Large intestine (tissue), 3 donors: ENCODE measurements at regions not wholly inside any gene's neighbourhood (a gene's known extent, or its start where the extent isn't known, plus 50 kb on each side); places are given as distances from the start of the nearest gene placed in this dataset.
"Not testable (repeated sequence)": the region's sequence is repeated elsewhere in the genome, so short reads cannot be mapped to it uniquely, and the experiment has no call there.

Experiments used
- DNase-seq, 2 donors: peaks; one replicate each; pipeline versions ENCODE4 v3.0.0 to v3.0.0-alpha.2; 2013
- H3K27ac ChIP-seq: one replicate; pipeline ENCODE4 v1.5.1; 2013; ENCODE audit warnings: low read length
- H3K27me3 ChIP-seq: 2 replicates; pipeline ENCODE4 v1.6.1; 2013; ENCODE audit warnings: low read length; ENCODE audit not compliant: control insufficient read depth, insufficient read depth
- H3K36me3 ChIP-seq: 2 replicates; pipeline ENCODE4 v1.6.1; 2013; ENCODE audit warnings: low read length; ENCODE audit not compliant: control insufficient read depth, insufficient read depth
- H3K4me1 ChIP-seq: one replicate; pipeline ENCODE4 v1.6.1; 2013; ENCODE audit warnings: low read length; ENCODE audit not compliant: control insufficient read depth, insufficient read depth
- H3K4me3 ChIP-seq: one replicate; pipeline ENCODE4 v1.5.1; 2013; ENCODE audit warnings: low read length
- H3K9me3 ChIP-seq: one replicate; pipeline ENCODE4 v1.6.1; 2013; ENCODE audit warnings: mild to moderate bottlenecking, low read depth, low read length, moderate library complexity; ENCODE audit not compliant: control insufficient read depth
- WGBS: methylation state at CpG from one replicate; pipeline ENCODE4 v1.1.5; 2013; ENCODE audit warnings: low lambda C conversion rate; ENCODE audit not compliant: insufficient coverage; 5-methylcytosine and 5-hydroxymethylcytosine counted together

DNA sequence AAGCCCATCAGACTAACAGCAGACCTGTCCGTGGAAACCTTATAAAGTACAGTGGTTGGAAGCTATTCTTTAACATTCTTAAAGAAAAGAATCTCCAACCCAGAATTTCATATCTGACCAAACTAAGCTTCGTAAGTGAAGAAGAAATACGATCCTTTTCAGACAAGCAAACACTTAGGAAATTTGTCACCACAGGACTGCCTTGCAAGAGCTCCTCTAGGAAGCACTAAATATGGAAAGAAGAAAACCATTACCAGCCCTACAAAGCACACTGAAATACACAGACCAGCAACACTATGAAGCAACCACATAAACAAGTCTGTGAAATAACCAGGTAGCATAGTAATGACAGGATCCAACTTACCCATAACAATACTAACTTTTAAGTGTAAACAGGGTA is 177.7 kb upstream of the PRSS1 start:
- no peaks in the 10 kb centered on the region for H3K36me3 ChIP-seq
- no peaks in the 10 kb centered on the region for H3K4me1 ChIP-seq
- peaks cover 6% of the 10 kb centered on the region for H3K27me3 ChIP-seq
- no peak overlapping the region for H3K27ac ChIP-seq
- H3K9me3 ChIP-seq = no peaks in the 10 kb centered on the region
- H3K4me3 ChIP-seq = no peak overlapping the region
- no peak for DNase-seq
- WGBS = 77% methylated on average over 2 of the region's 3 CpGs

DNA sequence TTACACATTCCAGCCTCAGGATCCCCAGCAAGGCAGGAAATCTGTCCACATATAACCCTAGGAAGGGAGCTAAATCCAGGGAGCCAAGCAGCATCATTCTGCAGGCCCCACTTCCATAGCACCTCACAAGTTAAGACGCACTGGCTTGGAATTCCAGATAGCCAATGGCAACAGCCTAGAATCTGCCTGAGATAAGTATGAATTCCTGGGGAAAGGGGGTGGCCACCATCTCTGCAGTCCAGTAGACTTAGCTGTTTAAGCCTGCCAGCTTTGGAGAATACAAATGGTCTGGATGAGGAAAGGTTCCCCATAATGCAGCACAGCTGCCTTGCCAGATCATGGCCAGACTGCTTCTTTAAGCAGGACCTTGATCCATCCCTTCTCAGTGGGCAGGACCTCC is 179.4 kb upstream of the PRSS1 start:
- no peak overlapping the region for H3K27ac ChIP-seq
- no peaks in the 10 kb centered on the region for H3K9me3 ChIP-seq
- H3K36me3 ChIP-seq = no peaks in the 10 kb centered on the region
- no peaks in the 10 kb centered on the region for H3K4me1 ChIP-seq
- H3K27me3 ChIP-seq = peaks cover 6% of the 10 kb centered on the region
- DNase-seq = no peak
- no CpG with 5 or more reads among the region's 1 CpG for WGBS
- no peak overlapping the region for H3K4me3 ChIP-seq

DNA sequence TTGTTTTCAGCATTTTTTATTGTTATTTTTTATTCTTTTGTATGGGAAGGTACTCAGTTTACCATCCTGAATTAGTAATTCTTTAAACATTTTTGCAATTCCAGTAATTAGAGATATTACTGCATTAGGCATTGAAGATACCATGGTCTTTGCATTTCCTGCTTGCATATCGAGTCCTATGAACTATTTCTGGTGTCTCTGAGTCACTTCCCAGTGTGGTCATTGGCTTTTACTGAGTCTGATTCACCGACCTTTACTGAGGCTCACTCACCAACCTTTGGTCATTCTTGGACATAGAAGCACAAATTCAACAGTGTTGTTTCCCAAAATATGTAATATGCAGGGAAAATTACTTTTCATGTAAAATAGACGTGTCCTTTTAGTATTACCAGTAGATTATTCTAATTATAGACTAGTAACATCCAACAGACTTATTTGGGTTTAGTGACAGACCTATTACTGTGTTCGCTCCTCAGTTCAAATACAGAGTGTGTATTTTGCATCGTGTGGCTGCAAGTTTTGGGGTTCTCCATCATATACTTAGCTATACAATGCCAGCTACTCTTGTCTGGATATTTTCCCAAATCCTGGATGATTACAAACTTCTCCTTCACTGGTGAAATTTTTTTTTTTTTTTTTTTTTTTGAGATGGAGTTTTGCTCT is 180.7 kb upstream of the PRSS1 start:
- H3K36me3 ChIP-seq = no peaks in the 10 kb centered on the region
- no peak overlapping the region for H3K27ac ChIP-seq
- peaks cover 6% of the 10 kb centered on the region for H3K27me3 ChIP-seq
- H3K4me1 ChIP-seq = no peaks in the 10 kb centered on the region
- H3K9me3 ChIP-seq = no peaks in the 10 kb centered on the region
- 100% methylated on average over 1 of the region's 5 CpGs for WGBS
- H3K4me3 ChIP-seq = no peak overlapping the region
- no peak for DNase-seq

DNA sequence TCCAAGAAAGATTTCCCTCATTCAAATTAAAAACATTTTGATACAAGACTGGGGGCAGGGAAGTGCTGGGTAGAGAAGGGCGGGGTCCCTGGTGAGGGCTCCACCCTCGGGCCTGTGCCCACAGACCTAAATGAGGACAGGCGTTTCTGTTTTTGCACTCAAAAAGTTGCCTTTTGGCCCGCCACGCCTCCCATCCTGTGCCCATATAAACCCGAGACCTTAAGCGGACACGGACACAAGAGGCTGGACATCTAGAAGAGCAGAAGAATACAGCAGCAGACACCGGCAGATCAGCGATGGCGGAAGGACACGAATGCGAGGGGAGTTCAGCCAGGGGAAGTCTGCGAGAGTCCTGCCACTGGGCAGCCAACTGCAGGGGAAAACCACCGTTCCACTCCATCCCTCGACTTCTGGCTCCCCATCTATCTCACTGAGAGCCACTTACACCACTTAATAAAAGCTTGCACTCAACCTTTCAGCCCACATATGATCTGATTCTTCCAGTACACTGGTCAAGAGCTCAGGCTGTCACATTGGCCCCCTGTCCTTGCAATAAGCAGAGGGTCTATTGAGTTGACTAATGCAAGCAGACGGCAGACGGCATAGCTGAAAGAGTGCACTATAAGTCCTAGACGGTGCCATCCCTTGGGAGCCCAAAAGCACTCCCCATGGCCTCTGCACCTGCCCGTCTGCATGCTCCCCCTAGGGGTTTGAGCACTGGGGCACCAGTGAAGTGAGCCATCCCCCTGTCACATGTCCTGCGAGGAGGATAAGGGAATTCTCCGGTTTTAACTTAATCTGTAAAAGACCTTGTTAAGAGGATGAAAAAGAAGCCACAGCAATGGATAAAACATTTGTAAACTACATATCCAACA is 181.8 kb upstream of the PRSS1 start:
- peaks cover 6% of the 10 kb centered on the region for H3K27me3 ChIP-seq
- H3K36me3 ChIP-seq = no peaks in the 10 kb centered on the region
- no peaks in the 10 kb centered on the region for H3K9me3 ChIP-seq
- H3K27ac ChIP-seq = no peak overlapping the region
- H3K4me1 ChIP-seq = no peaks in the 10 kb centered on the region
- no peak overlapping the region for H3K4me3 ChIP-seq
- WGBS = no CpG with 5 or more reads among the region's 22 CpGs
- no peak for DNase-seq

DNA sequence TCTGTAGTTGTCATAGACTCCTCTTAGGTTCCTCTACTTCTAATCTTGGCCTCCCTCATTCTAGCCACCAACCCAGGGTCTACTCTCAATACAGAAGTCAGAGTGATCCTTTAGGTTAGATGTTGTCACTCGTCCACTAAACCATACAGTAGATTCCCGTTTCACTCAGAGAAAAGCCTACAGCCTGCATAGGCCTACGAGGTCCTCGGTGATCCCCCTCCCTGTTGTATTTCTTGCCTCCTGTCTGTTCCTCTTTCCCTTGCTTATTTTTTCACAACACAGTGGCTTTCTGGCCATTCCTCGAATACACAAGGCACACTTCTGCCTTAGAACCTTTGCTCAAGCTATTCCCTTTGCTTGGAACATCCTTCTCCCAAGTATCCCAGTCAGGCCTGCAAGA is 183.0 kb upstream of the PRSS1 start:
- peaks cover 6% of the 10 kb centered on the region for H3K27me3 ChIP-seq
- H3K4me1 ChIP-seq = no peaks in the 10 kb centered on the region
- H3K4me3 ChIP-seq = no peak overlapping the region
- WGBS = no CpG with 5 or more reads among the region's 5 CpGs
- H3K9me3 ChIP-seq = no peaks in the 10 kb centered on the region
- no peaks in the 10 kb centered on the region for H3K36me3 ChIP-seq
- H3K27ac ChIP-seq = no peak overlapping the region
- DNase-seq = no peak

DNA sequence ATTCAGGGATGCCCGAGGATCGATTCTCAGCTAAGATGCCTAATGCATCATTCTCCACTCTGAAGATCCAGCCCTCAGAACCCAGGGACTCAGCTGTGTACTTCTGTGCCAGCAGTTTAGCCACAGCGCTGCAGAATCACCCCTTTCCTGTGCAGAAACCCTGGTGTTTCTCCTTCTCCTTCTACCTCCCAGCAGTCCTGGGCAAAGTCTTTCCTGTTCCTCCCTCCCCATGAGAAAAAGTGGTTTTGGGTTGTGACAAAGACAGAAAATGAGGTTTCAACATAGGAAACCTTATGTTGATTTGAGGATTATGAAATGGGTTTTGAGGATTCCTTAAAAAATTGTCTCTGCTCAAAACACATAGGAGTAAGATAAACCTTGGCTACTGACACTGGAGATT is 185.1 kb upstream of the PRSS1 start:
- not testable (repeated sequence) for H3K4me1 ChIP-seq, H3K36me3 ChIP-seq, H3K27ac ChIP-seq, H3K9me3 ChIP-seq, H3K4me3 ChIP-seq, DNase-seq
- no CpG with 5 or more reads among the region's 3 CpGs for WGBS
- H3K27me3 ChIP-seq = peaks cover 10% of the 10 kb centered on the region

DNA sequence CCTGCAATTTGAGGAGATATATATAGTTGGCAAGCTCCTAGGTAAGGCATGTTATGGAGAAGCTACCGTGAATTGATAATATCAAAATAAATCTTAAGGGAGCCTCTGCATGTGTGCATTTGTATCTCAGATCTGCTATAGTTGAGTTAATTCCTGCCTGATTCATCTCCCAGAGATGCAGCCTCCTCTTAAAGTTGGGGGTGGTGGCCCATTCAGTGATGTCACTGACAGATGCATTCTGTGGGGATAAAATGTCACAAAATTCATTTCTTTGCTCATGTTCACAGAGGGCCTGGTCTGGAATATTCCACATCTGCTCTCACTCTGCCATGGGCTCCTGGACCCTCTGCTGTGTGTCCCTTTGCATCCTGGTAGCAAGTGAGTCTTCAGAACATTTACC is 185.8 kb upstream of the PRSS1 start:
- Histone ChIP-seq H3K4me1 (no peaks in the 10 kb centered on the region), H3K27ac (no peak overlapping the region), H3K4me3 (no peak overlapping the region), H3K36me3 (no peaks in the 10 kb centered on the region), H3K9me3 (no peaks in the 10 kb centered on the region), H3K27me3 (peaks cover 14% of the 10 kb centered on the region)
- DNase-seq = no peak
- WGBS = no CpG with 5 or more reads among the region's 1 CpG

DNA sequence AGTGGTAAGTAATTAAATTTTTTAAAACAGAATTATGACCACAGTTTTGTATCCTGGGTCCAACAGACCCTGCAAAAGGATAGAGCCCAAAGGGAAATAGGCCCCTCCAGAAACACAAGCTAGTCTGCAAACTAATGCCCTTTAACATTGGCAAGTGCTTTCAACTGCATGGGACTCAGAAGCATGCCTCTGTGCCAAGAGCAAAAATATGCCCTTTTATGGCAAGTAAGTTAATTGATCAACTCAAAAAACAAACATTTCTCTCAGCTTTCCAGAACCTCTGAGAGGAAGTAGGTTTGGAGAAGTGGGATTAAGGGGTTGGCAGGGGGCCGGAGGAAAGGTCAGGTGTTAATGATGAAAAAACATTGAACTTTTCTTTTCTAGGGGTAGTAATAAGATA is 186.6 kb upstream of the PRSS1 start:
- Histone ChIP-seq H3K27me3 (peaks cover 14% of the 10 kb centered on the region), H3K36me3 (no peaks in the 10 kb centered on the region), H3K4me1 (no peaks in the 10 kb centered on the region), H3K9me3 (no peaks in the 10 kb centered on the region), H3K27ac (no peak overlapping the region), H3K4me3 (no peak overlapping the region)
- WGBS = 60% methylated on average over 1 of the region's 1 CpG
- DNase-seq = no peak

DNA sequence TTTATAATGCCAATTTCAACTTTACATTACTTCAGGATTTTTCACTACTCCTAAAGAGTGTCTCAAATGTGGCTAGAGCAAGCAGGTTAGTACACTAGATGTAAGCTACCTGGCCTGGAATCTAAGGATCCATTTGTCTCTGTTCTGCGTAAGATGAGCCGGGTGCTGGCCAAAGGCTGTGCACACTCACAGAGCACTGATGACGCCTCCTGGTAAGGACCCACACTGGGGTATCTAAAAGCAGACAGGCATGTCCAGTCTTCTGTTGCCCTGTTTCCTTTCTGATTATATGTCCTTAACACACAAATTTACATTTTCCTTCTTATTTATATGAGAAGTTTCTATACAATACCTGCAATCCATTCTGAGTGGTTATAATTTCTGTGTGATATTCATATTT is 187.9 kb upstream of the PRSS1 start:
- H3K36me3 ChIP-seq, H3K27ac ChIP-seq, DNase-seq, H3K4me3 ChIP-seq, H3K4me1 ChIP-seq, H3K9me3 ChIP-seq: not testable (repeated sequence)
- H3K27me3 ChIP-seq = peaks cover 10% of the 10 kb centered on the region
- no CpG with 5 or more reads among the region's 3 CpGs for WGBS

DNA sequence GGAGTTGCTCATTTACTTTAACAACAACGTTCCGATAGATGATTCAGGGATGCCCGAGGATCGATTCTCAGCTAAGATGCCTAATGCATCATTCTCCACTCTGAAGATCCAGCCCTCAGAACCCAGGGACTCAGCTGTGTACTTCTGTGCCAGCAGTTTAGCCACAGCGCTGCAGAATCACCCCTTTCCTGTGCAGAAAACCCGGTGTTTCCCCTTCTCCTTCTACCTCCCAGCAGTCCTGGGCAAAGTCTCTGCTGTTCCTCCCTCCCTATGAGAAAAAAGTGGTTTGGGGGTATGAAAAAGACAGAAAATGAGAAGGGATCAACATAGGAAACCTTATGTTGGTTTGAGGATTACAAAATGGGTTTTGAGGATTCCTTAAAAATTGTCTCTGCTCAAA is 188.5 kb upstream of the PRSS1 start:
- not testable (repeated sequence) for H3K4me3 ChIP-seq, H3K9me3 ChIP-seq, DNase-seq, H3K4me1 ChIP-seq, H3K27ac ChIP-seq, H3K36me3 ChIP-seq
- H3K27me3 ChIP-seq = peaks cover 10% of the 10 kb centered on the region
- no CpG with 5 or more reads among the region's 6 CpGs for WGBS

DNA sequence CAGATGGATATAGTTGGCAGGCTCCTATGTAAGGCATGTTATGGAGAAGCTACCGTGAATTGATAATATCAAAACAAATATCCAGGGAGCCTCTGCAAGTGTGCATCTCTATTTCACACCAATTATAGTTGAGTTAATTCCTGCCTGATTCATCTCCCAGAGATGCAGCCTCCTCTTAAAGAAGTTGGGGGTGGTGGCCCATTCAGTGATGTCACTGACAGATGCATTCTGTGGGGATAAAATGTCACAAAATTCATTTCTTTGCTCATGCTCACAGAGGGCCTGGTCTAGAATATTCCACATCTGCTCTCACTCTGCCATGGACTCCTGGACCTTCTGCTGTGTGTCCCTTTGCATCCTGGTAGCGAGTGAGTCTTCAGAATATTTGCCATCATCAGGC is 189.1 kb upstream of the PRSS1 start:
- peaks cover 10% of the 10 kb centered on the region for H3K27me3 ChIP-seq
- no peaks in the 10 kb centered on the region for H3K36me3 ChIP-seq
- H3K4me3 ChIP-seq = no peak overlapping the region
- no CpG with 5 or more reads among the region's 2 CpGs for WGBS
- H3K9me3 ChIP-seq = no peaks in the 10 kb centered on the region
- no peak overlapping the region for H3K27ac ChIP-seq
- no peaks in the 10 kb centered on the region for H3K4me1 ChIP-seq
- no peak for DNase-seq
